Glutamatergic neuron (in vitro differentiated cells): ENCODE measurements at regions not wholly inside any gene's neighbourhood (a gene's known extent, or its start where the extent isn't known, plus 50 kb on each side); places are given as distances from the start of the nearest gene placed in this dataset.

Source experiments
- DNase-seq: peaks from one replicate; pipeline ENCODE4 v3.0.0; 2022
- H3K27ac Mint-ChIP-seq: one replicate; pipeline ENCODE4 v1.8.0; 2020; ENCODE audit warnings: mild to moderate bottlenecking, mixed read lengths, inconsistent platforms; ENCODE audit not compliant: unreplicated experiment
- H3K27me3 Mint-ChIP-seq: one replicate; pipeline ENCODE4 v1.8.0; 2020; ENCODE audit warnings: mild to moderate bottlenecking, moderate library complexity, mixed read lengths, inconsistent platforms; ENCODE audit not compliant: unreplicated experiment
- H3K36me3 Mint-ChIP-seq: one replicate; pipeline ENCODE4 v1.8.0; 2020; ENCODE audit warnings: mild to moderate bottlenecking, mixed read lengths, inconsistent platforms; ENCODE audit not compliant: unreplicated experiment
- H3K4me1 Mint-ChIP-seq: one replicate; pipeline ENCODE4 v1.8.0; 2020; ENCODE audit warnings: mild to moderate bottlenecking, low read depth, mixed read lengths, inconsistent platforms; ENCODE audit not compliant: unreplicated experiment
- H3K4me3 Mint-ChIP-seq: one replicate; pipeline ENCODE4 v1.8.0; 2020; ENCODE audit warnings: mild to moderate bottlenecking, mixed read lengths, inconsistent platforms; ENCODE audit not compliant: unreplicated experiment
- H3K9me3 Mint-ChIP-seq: one replicate; pipeline ENCODE4 v1.8.0; 2020; ENCODE audit warnings: mild to moderate bottlenecking, moderate library complexity, mixed read lengths, inconsistent platforms; ENCODE audit not compliant: unreplicated experiment
- TF ChIP-seq, protein P1 (sequence below): fragments of 200-600 bp; sonication (generic); IDR thresholded peaks from one replicate; pipeline ENCODE4 v1.5.0; 2021; ENCODE audit not compliant: partially characterized antibody, unreplicated experiment

DNA sequence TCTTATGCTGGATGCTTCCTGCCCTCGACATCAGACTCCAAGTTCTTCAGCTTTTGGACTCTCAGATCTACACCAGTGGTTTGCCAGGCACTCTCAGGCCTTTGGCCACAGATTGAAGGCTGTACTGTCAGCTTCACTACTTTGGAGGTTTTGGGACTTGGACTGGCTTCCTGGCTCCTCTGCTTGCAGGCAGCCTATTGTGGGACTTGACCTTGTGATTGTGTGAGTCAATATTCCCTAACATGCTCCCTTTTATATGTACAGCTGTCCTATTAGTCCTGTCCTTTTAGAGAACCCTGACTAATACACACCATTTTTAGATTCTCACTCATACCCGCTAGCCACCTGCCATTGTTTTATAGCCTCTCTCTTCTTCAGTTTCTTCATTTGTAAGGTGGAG, 382.1 kb upstream of the TSHZ2 start:
- DNase-seq, result no peak
- Mint-ChIP-seq H3K27ac (no peak overlapping the region), H3K4me3 (no peak overlapping the region), H3K36me3 (no peaks in the 10 kb centered on the region), H3K9me3 (no peaks in the 10 kb centered on the region), H3K4me1 (no peaks in the 10 kb centered on the region), H3K27me3 (peaks cover 2% of the 10 kb centered on the region)
- TF ChIP-seq, protein P1, sequence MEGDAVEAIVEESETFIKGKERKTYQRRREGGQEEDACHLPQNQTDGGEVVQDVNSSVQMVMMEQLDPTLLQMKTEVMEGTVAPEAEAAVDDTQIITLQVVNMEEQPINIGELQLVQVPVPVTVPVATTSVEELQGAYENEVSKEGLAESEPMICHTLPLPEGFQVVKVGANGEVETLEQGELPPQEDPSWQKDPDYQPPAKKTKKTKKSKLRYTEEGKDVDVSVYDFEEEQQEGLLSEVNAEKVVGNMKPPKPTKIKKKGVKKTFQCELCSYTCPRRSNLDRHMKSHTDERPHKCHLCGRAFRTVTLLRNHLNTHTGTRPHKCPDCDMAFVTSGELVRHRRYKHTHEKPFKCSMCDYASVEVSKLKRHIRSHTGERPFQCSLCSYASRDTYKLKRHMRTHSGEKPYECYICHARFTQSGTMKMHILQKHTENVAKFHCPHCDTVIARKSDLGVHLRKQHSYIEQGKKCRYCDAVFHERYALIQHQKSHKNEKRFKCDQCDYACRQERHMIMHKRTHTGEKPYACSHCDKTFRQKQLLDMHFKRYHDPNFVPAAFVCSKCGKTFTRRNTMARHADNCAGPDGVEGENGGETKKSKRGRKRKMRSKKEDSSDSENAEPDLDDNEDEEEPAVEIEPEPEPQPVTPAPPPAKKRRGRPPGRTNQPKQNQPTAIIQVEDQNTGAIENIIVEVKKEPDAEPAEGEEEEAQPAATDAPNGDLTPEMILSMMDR, result no peak

DNA sequence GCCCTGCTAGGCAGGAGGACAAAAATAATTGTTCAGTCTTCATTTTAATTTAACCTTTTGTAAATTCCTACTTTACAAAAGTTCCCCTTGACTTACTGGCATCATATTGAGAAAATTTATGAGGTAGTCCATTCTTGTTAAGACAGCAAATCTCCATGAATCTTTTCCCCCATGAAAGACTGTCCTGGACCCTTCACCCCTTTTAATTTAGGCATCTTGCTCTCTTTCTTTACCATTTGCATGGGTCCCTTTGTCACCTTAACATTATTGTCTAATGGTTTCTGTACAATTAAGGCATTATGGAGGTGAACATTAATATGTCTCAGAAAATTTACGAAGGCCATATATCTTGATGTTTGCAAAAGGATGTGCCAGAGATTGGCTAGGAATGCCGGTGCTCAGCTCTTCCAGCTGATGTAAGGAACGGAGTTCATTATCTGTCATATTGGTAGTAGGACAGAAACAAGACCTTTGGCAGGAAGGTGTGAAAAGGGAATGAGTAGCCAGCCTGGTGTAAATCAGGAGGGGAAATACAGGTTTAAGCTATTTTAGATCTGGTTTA, 382.8 kb upstream of the TSHZ2 start:
- H3K36me3 Mint-ChIP-seq, result no peaks in the 10 kb centered on the region
- peaks cover 2% of the 10 kb centered on the region for H3K27me3 Mint-ChIP-seq
- H3K4me1 Mint-ChIP-seq, result no peaks in the 10 kb centered on the region
- DNase-seq, result no peak
- no peaks in the 10 kb centered on the region for H3K9me3 Mint-ChIP-seq
- TF ChIP-seq, protein P1, result no peak
- H3K4me3 Mint-ChIP-seq, result no peak overlapping the region
- no peak overlapping the region for H3K27ac Mint-ChIP-seq

DNA sequence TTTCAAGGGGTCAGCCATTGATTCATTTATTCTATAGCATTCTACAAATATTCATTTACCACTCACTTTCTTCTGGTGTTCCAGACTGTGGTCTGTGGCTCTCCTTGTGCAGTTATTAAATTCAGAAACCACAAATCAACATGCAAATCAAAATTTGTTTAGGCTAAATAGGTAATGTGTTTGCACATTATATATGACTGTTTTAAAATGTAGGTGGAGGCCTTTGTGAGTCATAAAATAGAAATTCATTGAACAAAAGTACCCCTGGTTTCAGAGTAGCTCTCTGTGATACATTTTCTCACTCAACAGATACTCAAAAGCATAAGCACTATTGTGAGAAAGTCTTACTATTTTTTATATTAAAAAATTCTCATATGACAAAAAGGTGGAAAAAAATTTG, 385.5 kb upstream of the TSHZ2 start:
- Mint-ChIP-seq H3K27me3 (peaks cover 2% of the 10 kb centered on the region), H3K4me3 (no peak overlapping the region), H3K36me3 (no peaks in the 10 kb centered on the region), H3K9me3 (no peaks in the 10 kb centered on the region), H3K4me1 (no peaks in the 10 kb centered on the region), H3K27ac (no peak overlapping the region)
- TF ChIP-seq, protein P1, result no peak
- DNase-seq, result no peak

DNA sequence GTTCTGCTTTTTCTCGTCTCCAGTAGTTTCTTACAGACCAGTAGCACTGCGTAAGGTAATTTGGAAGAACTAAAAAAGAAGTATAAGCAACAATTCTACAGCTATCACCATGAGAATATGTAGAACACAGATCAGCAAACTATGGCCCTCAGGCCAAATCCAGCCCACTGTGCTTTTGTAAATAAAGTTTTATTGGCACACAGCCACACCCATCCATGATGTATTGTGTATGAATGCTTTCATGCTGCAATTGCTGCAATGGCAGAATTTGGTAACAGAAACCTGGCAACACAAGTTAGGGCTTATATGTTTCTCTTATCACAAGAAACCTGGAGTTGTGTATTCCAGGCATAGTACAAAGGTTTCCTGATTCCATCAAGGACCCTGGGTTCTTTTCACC, 386.8 kb upstream of the TSHZ2 start:
- Mint-ChIP-seq H3K9me3 (no peaks in the 10 kb centered on the region), H3K27me3 (no peaks in the 10 kb centered on the region)

DNA sequence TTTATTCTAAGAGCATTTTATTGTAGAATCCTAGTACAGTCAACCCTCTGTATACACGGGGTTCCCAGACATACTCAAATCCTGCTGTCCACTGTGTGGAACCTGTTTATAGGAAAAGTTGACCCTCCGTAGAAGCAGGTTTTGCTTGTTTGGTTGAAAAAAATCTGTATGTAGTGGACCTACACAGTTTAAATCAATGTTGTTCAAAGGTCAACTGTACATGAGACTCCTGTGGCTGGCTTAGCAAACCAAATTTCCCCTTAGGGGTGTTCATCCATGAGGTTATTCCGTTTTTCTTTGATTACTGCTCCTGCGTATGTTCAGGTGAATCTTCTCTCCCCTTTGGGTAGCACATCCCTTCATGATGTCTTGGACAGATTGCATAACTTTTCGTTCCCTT, 387.0 kb upstream of the ZFP64 start:
- TF ChIP-seq, protein P1, result no peak

More for the DNA sequence above, 386.8 kb upstream of the TSHZ2 start:
- no peaks in the 10 kb centered on the region for H3K4me1 Mint-ChIP-seq
- H3K4me3 Mint-ChIP-seq, result no peak overlapping the region
- no peak overlapping the region for H3K27ac Mint-ChIP-seq
- no peak for DNase-seq
- H3K36me3 Mint-ChIP-seq, result no peaks in the 10 kb centered on the region
- TF ChIP-seq, protein P1, result no peak

More for the DNA sequence above, 387.0 kb upstream of the ZFP64 start:
- H3K4me1 Mint-ChIP-seq, result no peaks in the 10 kb centered on the region
- no peak for DNase-seq
- no peaks in the 10 kb centered on the region for H3K27me3 Mint-ChIP-seq
- H3K36me3 Mint-ChIP-seq, result peaks cover 4% of the 10 kb centered on the region
- H3K9me3 Mint-ChIP-seq, result peaks cover 3% of the 10 kb centered on the region
- no peak overlapping the region for H3K27ac Mint-ChIP-seq
- no peak overlapping the region for H3K4me3 Mint-ChIP-seq
